ENCODE measurements at regions not wholly inside any gene's neighbourhood (a gene's known extent, or its start where the extent isn't known, plus 50 kb on each side); places are given as distances from the start of the nearest gene placed in this dataset.

GRCh38 chr1:55420929-55421716 lies 206.0 kb upstream of the USP24 start:
- DNase-seq (ENCODE audit: low read depth in 2 of 2): no peak

- no peak for DNase-seq (ENCODE audit: low read depth in 2 of 2)
These were observed 204.9 kb upstream of the USP24 start for GRCh38 chr1:55420026-55420425.

GRCh38 chr1:55418208-55419000 lies 203.2 kb upstream of the USP24 start:
- DNase-seq (ENCODE audit: low read depth in 2 of 2): no peak

- DNase-seq (ENCODE audit: low read depth in 2 of 2): no peak
These were observed 201.1 kb upstream of the USP24 start for GRCh38 chr1:55416164-55416842.

- DNase-seq (ENCODE audit: low read depth in 2 of 2): no peak
These were observed 198.1 kb upstream of the USP24 start for GRCh38 chr1:55413286-55413685.

GRCh38 chr1:55412060-55412459 lies 196.9 kb upstream of the USP24 start:
- no peak for DNase-seq (ENCODE audit: low read depth in 2 of 2)

- DNase-seq (ENCODE audit: low read depth in 2 of 2): no peak
These were observed 187.7 kb upstream of the USP24 start for GRCh38 chr1:55402671-55403464.

GRCh38 chr1:55402142-55402541 lies 187.0 kb upstream of the USP24 start:
- DNase-seq (ENCODE audit: low read depth in 2 of 2): no peak

- DNase-seq (ENCODE audit: low read depth in 2 of 2): no peak
These were observed 185.3 kb upstream of the USP24 start for GRCh38 chr1:55400508-55400907.

GRCh38 chr1:55399346-55399745 lies 184.2 kb upstream of the USP24 start:
- no peak for DNase-seq (ENCODE audit: low read depth in 2 of 2)

GRCh38 chr1:55396381-55396891 lies 181.3 kb upstream of the USP24 start:
- no peak for DNase-seq (ENCODE audit: low read depth in 2 of 2)

- no peak for DNase-seq (ENCODE audit: low read depth in 2 of 2)
These were observed 173.8 kb upstream of the USP24 start for GRCh38 chr1:55388960-55389359.

GRCh38 chr1:55387145-55387544 lies 172.0 kb upstream of the USP24 start:
- DNase-seq (ENCODE audit: low read depth in 2 of 2): no peak

GRCh38 chr1:55386456-55386855 lies 171.3 kb upstream of the USP24 start:
- DNase-seq (ENCODE audit: low read depth in 2 of 2): no peak

- no peak for DNase-seq (ENCODE audit: low read depth in 2 of 2)
These were observed 170.3 kb upstream of the USP24 start for GRCh38 chr1:55385402-55386018.

GRCh38 chr1:55384637-55385036 lies 169.5 kb upstream of the USP24 start:
- DNase-seq (ENCODE audit: low read depth in 2 of 2): no peak

- DNase-seq (ENCODE audit: low read depth in 2 of 2): no peak
These were observed 167.7 kb upstream of the USP24 start for GRCh38 chr1:55382806-55383305.

- DNase-seq (ENCODE audit: low read depth in 2 of 2): no peak
These were observed 166.8 kb upstream of the USP24 start for GRCh38 chr1:55381983-55382382.

GRCh38 chr1:55381491-55381890 lies 166.3 kb upstream of the USP24 start:
- no peak for DNase-seq (ENCODE audit: low read depth in 2 of 2)

- DNase-seq (ENCODE audit: low read depth in 2 of 2): no peak
These were observed 165.3 kb upstream of the USP24 start for GRCh38 chr1:55380355-55380970.
